Upper lobe of right lung (tissue), 1 donor: ENCODE measurements at regions not wholly inside any gene's neighbourhood (a gene's known extent, or its start where the extent isn't known, plus 50 kb on each side); places are given as distances from the start of the nearest gene placed in this dataset.

Source experiments
- ATAC-seq: fragments of 200-7000 bp; cut with Tn5 transposase; one replicate; pipeline ENCODE4 v1.9.1; 2020; ENCODE audit warnings: mild to moderate bottlenecking, moderate library complexity
- DNase-seq: peaks from one replicate; pipeline ENCODE4 v3.0.0-alpha.2; 2020
- H3K27ac ChIP-seq: fragments of 200-600 bp; one replicate; pipeline ENCODE4 v1.8.0; 2022
- H3K27me3 ChIP-seq: fragments of 200-600 bp; one replicate; pipeline ENCODE4 v1.8.0; 2022; ENCODE audit warnings: mild to moderate bottlenecking
- H3K36me3 ChIP-seq: fragments of 200-600 bp; one replicate; pipeline ENCODE4 v1.8.0; 2022
- H3K4me1 ChIP-seq: fragments of 200-600 bp; one replicate; pipeline ENCODE4 v1.8.0; 2022
- H3K4me3 ChIP-seq: fragments of 200-600 bp; one replicate; pipeline ENCODE4 v1.8.0; 2022; ENCODE audit warnings: mild to moderate bottlenecking
- H3K9me3 ChIP-seq: fragments of 200-600 bp; one replicate; pipeline ENCODE4 v1.8.0; 2022
- intact Hi-C: fragments of 100-400 bp; cut with DNase I; formaldehyde crosslinking; loops from one replicate; pipeline ENCODE4 v1.11.0; 2022
- TF ChIP-seq, protein P1 (sequence below): fragments of 200-600 bp; IDR thresholded peaks from one replicate; pipeline ENCODE4 v1.8.0; 2022; ENCODE audit warnings: antibody characterized with exemption
- donor health status: DM: no; HTN: yes; CAD: no; lungs with severe emphysema.

DNA sequence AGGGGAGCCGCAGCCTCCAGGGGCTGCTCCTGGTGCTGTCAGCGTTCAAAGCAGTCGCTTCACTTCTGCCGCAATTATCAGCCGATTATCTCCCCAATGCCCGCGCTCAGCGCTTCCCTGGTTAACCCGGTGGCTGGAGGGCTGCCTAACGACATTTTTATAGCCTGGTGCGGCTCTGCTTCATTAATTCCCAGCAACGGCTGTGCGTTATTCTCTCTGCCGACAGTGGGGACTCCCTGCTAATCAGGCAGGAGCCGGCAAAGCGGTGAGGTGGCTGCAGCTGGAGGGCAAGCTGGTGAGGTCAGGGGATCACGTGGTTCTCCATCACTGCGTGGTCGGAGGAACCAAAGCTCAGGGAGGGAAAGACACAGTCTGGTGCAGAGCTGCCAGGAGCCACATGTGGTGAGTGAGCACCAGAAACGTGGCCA lies 62.9 kb downstream of the GLRX5 start:
- DNase-seq (no peak), ATAC-seq (no peak)
- H3K27ac ChIP-seq = no peak overlapping the region
- no peaks in the 10 kb centered on the region for H3K4me1 ChIP-seq
- TF ChIP-seq, protein P1, sequence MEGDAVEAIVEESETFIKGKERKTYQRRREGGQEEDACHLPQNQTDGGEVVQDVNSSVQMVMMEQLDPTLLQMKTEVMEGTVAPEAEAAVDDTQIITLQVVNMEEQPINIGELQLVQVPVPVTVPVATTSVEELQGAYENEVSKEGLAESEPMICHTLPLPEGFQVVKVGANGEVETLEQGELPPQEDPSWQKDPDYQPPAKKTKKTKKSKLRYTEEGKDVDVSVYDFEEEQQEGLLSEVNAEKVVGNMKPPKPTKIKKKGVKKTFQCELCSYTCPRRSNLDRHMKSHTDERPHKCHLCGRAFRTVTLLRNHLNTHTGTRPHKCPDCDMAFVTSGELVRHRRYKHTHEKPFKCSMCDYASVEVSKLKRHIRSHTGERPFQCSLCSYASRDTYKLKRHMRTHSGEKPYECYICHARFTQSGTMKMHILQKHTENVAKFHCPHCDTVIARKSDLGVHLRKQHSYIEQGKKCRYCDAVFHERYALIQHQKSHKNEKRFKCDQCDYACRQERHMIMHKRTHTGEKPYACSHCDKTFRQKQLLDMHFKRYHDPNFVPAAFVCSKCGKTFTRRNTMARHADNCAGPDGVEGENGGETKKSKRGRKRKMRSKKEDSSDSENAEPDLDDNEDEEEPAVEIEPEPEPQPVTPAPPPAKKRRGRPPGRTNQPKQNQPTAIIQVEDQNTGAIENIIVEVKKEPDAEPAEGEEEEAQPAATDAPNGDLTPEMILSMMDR = no peak
- H3K27me3 ChIP-seq = peaks cover 38% of the 10 kb centered on the region
- H3K36me3 ChIP-seq = no peaks in the 10 kb centered on the region
- intact Hi-C loops = no loop called here
- H3K4me3 ChIP-seq = no peak overlapping the region
- no peaks in the 10 kb centered on the region for H3K9me3 ChIP-seq

DNA sequence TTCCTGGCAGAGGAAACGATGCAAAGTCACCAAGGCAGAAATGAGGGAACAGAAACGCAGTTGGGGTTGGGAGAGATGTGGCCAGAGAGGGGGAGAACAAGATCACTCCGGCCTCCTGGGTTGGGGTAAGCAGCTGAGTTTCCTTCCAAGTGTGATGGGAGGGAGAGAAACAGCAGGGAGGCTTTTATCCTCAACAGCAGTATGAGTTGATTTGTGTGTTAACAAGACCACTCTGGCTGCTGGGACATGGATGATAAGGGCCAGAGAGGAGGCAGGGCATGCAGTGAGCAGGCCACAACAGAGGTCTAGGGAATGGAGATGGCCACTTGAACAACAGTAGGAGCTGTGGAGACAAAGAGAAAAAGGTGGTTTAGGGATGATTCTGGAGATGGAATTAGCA lies 66.8 kb downstream of the GLRX5 start:
- peaks cover 38% of the 10 kb centered on the region for H3K27me3 ChIP-seq
- no peaks in the 10 kb centered on the region for H3K36me3 ChIP-seq
- no peaks in the 10 kb centered on the region for H3K4me1 ChIP-seq
- H3K9me3 ChIP-seq = no peaks in the 10 kb centered on the region
- intact Hi-C loops = no loop called here
- no peak for DNase-seq
- TF ChIP-seq, protein P1 = no peak
- no peak overlapping the region for H3K27ac ChIP-seq
- ATAC-seq = no peak
- no peak overlapping the region for H3K4me3 ChIP-seq

DNA sequence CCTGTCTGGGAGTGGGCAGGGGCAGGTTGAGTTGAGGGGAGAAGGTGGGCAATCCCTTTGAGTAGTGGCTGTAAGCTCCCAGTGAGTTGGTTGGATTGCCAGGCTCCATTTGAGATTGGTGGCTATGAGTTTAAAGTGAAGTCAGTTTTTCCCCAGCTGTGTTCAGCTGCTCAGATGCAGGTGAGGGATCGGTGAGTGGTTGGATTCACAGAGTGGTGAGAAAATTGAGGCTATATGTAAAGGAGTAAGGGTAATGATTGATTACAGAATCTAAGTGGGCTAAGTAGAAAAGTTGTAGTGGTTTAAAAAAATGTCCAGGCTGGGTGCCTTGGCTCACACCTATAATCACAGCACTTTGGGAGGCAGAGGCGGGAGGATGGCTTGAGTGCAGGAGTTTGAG lies 68.6 kb downstream of the GLRX5 start:
- Histone ChIP-seq H3K27ac (no peak overlapping the region), H3K9me3 (no peaks in the 10 kb centered on the region), H3K4me1 (no peaks in the 10 kb centered on the region), H3K36me3 (no peaks in the 10 kb centered on the region), H3K27me3 (peaks cover 23% of the 10 kb centered on the region), H3K4me3 (no peak overlapping the region)
- ATAC-seq (no peak), DNase-seq (no peak)
- intact Hi-C loops = no loop called here
- TF ChIP-seq, protein P1 = no peak

DNA sequence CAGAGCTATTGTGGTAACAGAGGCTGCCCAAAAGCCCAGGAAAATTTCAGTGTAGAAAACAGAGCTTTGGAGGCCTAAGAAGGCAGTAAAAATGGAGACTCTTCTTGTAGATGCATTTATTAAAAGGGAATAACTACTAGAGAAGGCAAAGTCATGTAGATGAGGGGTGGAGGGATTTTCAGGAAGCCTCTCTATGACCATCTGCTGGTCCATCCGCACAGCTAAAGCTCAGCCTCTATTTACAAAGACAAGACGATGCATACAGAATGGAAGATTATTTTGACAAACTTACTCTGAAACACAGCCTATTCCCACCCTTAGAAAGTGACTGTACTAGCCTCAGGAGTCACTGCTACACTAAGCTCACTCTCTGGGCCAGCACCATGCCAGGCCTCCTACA lies 71.4 kb downstream of the GLRX5 start:
- intact Hi-C loops = no loop called here
- Histone ChIP-seq H3K27me3 (peaks cover 5% of the 10 kb centered on the region), H3K4me3 (no peak overlapping the region), H3K9me3 (no peaks in the 10 kb centered on the region), H3K27ac (no peak overlapping the region), H3K4me1 (no peaks in the 10 kb centered on the region), H3K36me3 (no peaks in the 10 kb centered on the region)
- no peak for ATAC-seq
- TF ChIP-seq, protein P1 = no peak
- DNase-seq = no peak

DNA sequence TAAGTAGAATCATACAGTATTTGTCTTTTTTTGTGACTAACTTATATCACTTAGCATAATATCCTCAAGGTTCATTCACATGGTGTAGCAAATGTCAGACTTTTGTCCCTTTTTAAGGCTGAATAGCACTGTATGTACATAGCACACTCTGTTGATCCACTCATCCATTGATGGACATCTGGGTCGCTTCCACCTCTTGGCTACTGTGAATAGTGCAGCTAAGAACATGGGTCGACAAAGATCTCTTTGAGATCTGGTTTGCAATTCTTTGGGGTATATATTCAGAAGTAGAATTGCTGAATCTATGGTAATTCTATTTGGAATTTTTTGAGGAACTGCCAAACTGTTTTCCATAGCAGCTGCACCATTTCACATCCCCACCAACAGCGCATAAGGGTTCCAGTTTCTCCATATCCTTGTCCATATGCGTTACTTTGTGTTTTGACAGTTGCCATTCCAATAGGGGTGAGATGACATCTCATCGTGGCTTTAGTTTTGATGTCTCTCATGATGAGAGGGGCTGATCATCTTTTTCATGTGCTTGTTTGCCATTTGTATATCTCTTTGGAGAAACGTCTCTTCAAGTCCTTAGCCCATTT lies 73.9 kb downstream of the GLRX5 start:
- H3K27me3 ChIP-seq = peaks cover 5% of the 10 kb centered on the region

More for the DNA sequence above, 73.9 kb downstream of the GLRX5 start:
- no peak for DNase-seq
- H3K9me3 ChIP-seq = no peaks in the 10 kb centered on the region
- H3K4me1 ChIP-seq = no peaks in the 10 kb centered on the region
- no peak for ATAC-seq
- intact Hi-C loops = no loop called here
- no peak overlapping the region for H3K4me3 ChIP-seq
- TF ChIP-seq, protein P1 = no peak
- no peaks in the 10 kb centered on the region for H3K36me3 ChIP-seq
- no peak overlapping the region for H3K27ac ChIP-seq
